Mesenteric fat pad (tissue), 1 donor: ENCODE measurements at regions not wholly inside any gene's neighbourhood (a gene's known extent, or its start where the extent isn't known, plus 50 kb on each side); places are given as distances from the start of the nearest gene placed in this dataset.

Source experiments
- DNase-seq: peaks from one replicate; pipeline ENCODE4 v3.0.0-alpha.2; 2020; ENCODE audit warnings: low spot score
- donor health status: DM: yes; HTN: yes; CAD: no.

- DNase-seq, result no peak
These were observed 1262.5 kb downstream of the EFNB2 start for GRCh38 chr13:105272660-105273631.

GRCh38 chr13:105266615-105267014, 1268.8 kb downstream of the EFNB2 start:
- DNase-seq, result no peak

- no peak for DNase-seq
These were observed 1272.9 kb downstream of the EFNB2 start for GRCh38 chr13:105262579-105262978.

GRCh38 chr13:105259426-105259825, 1276.0 kb downstream of the EFNB2 start:
- DNase-seq, result no peak

GRCh38 chr13:105255472-105255871, 1280.0 kb downstream of the EFNB2 start:
- no peak for DNase-seq

- DNase-seq, result no peak
These were observed 1284.2 kb downstream of the EFNB2 start for GRCh38 chr13:105251293-105251692.

- DNase-seq, result no peak
These were observed 1287.6 kb downstream of the EFNB2 start for GRCh38 chr13:105247830-105248229.

- DNase-seq, result no peak
These were observed 1295.1 kb downstream of the EFNB2 start for GRCh38 chr13:105240371-105240770.

GRCh38 chr13:105232439-105232838, 1303.0 kb downstream of the EFNB2 start:
- DNase-seq, result no peak

- no peak for DNase-seq
These were observed 1303.5 kb downstream of the EFNB2 start for GRCh38 chr13:105232006-105232405.

GRCh38 chr13:105231579-105231978, 1303.9 kb downstream of the EFNB2 start:
- no peak for DNase-seq

- DNase-seq, result no peak
These were observed 1314.6 kb downstream of the EFNB2 start for GRCh38 chr13:105220881-105221280.

GRCh38 chr13:105220063-105220462, 1315.4 kb downstream of the EFNB2 start:
- no peak for DNase-seq

GRCh38 chr13:105219651-105220050, 1315.8 kb downstream of the EFNB2 start:
- no peak for DNase-seq

- no peak for DNase-seq
These were observed 1322.0 kb downstream of the EFNB2 start for GRCh38 chr13:105213512-105213911.

GRCh38 chr13:105207572-105208293, 1327.7 kb downstream of the EFNB2 start:
- no peak for DNase-seq

- DNase-seq, result no peak
These were observed 1333.1 kb downstream of the EFNB2 start for GRCh38 chr13:105202354-105202753.

- no peak for DNase-seq
These were observed 1334.1 kb downstream of the EFNB2 start for GRCh38 chr13:105201351-105201750.

- no peak for DNase-seq
These were observed 1335.3 kb downstream of the EFNB2 start for GRCh38 chr13:105200181-105200580.

GRCh38 chr13:105196052-105196451, 1339.4 kb downstream of the EFNB2 start:
- no peak for DNase-seq

- DNase-seq, result no peak
These were observed 1342.4 kb downstream of the EFNB2 start for GRCh38 chr13:105193026-105193425.

- no peak for DNase-seq
These were observed 1351.3 kb downstream of the EFNB2 start for GRCh38 chr13:105184201-105184600.
